ENCODE measurements at regions not wholly inside any gene's neighbourhood (a gene's known extent, or its start where the extent isn't known, plus 50 kb on each side); places are given as distances from the start of the nearest gene placed in this dataset.

DNA sequence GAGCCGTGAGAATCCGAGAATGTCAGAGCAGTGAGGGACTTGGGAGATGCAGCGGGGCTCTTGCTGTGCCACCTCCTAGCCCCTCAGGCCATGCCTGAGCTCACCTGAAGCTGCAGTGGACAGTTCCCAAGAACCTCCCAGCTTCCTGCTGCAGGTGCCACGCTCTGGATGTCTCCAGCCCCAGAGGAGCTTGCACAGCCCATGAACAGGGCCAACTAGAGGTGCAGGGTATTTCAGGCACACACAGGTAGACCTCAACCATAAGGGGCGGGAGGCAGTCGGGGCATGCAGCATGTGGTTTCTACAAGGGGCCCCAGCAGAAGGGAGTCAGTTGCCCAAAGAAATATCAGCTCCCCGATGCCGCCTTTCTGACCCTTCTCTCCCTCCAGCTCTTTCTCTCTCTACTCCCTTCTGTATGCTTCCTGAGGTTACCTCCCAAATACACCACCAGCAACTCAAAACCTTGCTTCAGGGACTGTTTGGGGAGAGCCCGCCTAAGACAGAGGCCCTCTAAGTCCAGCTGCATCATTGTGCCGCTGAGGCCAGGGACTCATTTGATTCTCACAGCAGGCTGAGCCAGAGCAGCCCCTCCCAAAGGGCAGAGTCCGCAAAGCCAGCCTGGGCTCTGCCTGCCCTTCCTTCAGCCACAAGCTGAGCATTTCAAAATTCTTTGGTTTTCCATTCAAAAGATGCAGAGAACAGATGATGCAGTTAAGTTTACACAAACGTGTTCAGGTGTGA lies 209.8 kb downstream of the MATN1 start:
- DNase-seq (ENCODE audit: low read depth in 1 of 2, low spot score in 1 of 2) = no peak
- no peak for ATAC-seq
- WGBS (ENCODE audit: missing lambda C conversion rate) = 85% methylated on average over 8 of the region's 12 CpGs
- ChIA-PET CTCF (no interaction called here), POLR2A (no interaction called here)
- Histone ChIP-seq H3K4me2 (no peak overlapping the region), H3K9me3 (no peaks in the 10 kb centered on the region), H3K4me3 (no peak overlapping the region), H3K4me1 (peaks cover 13% of the 10 kb centered on the region), H3K27ac (no peak overlapping the region)
- TF ChIP-seq EHF (CRISPR knock-in tag; IDR thresholded peaks at IDR 0.05) (no peak), EP300 (IDR thresholded peaks at IDR 0.05) (no peak), MYC (IDR thresholded peaks at IDR 0.05; ENCODE audit: borderline replicate concordance, low read length) (no peak), HOXA7 (CRISPR knock-in tag; IDR thresholded peaks at IDR 0.05) (no peak), BHLHE40 (IDR thresholded peaks at IDR 0.05; ENCODE audit: low read depth, low read length) (no peak), TP53 (CRISPR knock-in tag; IDR thresholded peaks at IDR 0.05) (no peak), CBX2 (IDR thresholded peaks at IDR 0.05; ENCODE audit: borderline replicate concordance, low read depth) (no peak), KDM5A (IDR thresholded peaks at IDR 0.05) (no peak), ZSCAN20 (CRISPR knock-in tag; IDR thresholded peaks at IDR 0.05) (no peak), PHF8 (IDR thresholded peaks at IDR 0.05; ENCODE audit: borderline replicate concordance, low read depth) (no peak)
- TF ChIP-seq, protein P1, sequence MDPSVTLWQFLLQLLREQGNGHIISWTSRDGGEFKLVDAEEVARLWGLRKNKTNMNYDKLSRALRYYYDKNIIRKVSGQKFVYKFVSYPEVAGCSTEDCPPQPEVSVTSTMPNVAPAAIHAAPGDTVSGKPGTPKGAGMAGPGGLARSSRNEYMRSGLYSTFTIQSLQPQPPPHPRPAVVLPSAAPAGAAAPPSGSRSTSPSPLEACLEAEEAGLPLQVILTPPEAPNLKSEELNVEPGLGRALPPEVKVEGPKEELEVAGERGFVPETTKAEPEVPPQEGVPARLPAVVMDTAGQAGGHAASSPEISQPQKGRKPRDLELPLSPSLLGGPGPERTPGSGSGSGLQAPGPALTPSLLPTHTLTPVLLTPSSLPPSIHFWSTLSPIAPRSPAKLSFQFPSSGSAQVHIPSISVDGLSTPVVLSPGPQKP (IDR thresholded peaks at IDR 0.05; ENCODE audit: low read depth, low read length) = no peak
- FAIRE-seq = no peak

- 79% methylated on average over 7 of the region's 9 CpGs for WGBS (ENCODE audit: missing lambda C conversion rate)
- ATAC-seq (no peak), FAIRE-seq (no peak), DNase-seq (ENCODE audit: low read depth in 1 of 2, low spot score in 1 of 2) (no peak)
- Histone ChIP-seq H3K9me3 (no peaks in the 10 kb centered on the region), H3K4me1 (peaks cover 13% of the 10 kb centered on the region), H3K4me3 (no peak overlapping the region), H3K27ac (peak overlapping the region; percentile 35 to 73; a peak in 5 of 6 replicates), H3K4me2 (no peak overlapping the region)
- POLR2A ChIA-PET = no interaction called here
- TF ChIP-seq RARB (CRISPR knock-in tag; IDR thresholded peaks at IDR 0.05) (no peak), ZC3H11A (IDR thresholded peaks at IDR 0.05) (no peak), POLR2A (IDR thresholded peaks at IDR 0.05; ENCODE audit: low read length) (no peak), RCOR1 (IDR thresholded peaks at IDR 0.05; ENCODE audit: low read depth, low read length) (no peak), EHF (CRISPR knock-in tag; IDR thresholded peaks at IDR 0.05) (no peak), POLR2AphosphoS2 (conservative IDR thresholded peaks at IDR 0.05; ENCODE audit: low read length) (no peak), HEYL (CRISPR knock-in tag; IDR thresholded peaks at IDR 0.05) (no peak), CEBPB (IDR thresholded peaks at IDR 0.05) (no peak), JUN (IDR thresholded peaks at IDR 0.05) (no peak), ZNF302 (CRISPR knock-in tag; IDR thresholded peaks at IDR 0.05) (no peak), HOXB5 (CRISPR knock-in tag; IDR thresholded peaks at IDR 0.05) (no peak), ZSCAN20 (CRISPR knock-in tag; IDR thresholded peaks at IDR 0.05) (no peak), CHD2 (IDR thresholded peaks at IDR 0.05; ENCODE audit: low read length, partially characterized antibody) (no peak), RAD21 (conservative IDR thresholded peaks at IDR 0.05 in 1 of 2, IDR thresholded peaks at IDR 0.05 in 1 of 2) (no peak), PHF8 (IDR thresholded peaks at IDR 0.05; ENCODE audit: borderline replicate concordance, low read depth) (no peak)
- TF ChIP-seq, protein P2, sequence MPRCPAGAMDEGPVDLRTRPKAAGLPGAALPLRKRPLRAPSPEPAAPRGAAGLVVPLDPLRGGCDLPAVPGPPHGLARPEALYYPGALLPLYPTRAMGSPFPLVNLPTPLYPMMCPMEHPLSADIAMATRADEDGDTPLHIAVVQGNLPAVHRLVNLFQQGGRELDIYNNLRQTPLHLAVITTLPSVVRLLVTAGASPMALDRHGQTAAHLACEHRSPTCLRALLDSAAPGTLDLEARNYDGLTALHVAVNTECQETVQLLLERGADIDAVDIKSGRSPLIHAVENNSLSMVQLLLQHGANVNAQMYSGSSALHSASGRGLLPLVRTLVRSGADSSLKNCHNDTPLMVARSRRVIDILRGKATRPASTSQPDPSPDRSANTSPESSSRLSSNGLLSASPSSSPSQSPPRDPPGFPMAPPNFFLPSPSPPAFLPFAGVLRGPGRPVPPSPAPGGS (IDR thresholded peaks at IDR 0.05) = no peak
- TF ChIP-seq, protein P3, sequence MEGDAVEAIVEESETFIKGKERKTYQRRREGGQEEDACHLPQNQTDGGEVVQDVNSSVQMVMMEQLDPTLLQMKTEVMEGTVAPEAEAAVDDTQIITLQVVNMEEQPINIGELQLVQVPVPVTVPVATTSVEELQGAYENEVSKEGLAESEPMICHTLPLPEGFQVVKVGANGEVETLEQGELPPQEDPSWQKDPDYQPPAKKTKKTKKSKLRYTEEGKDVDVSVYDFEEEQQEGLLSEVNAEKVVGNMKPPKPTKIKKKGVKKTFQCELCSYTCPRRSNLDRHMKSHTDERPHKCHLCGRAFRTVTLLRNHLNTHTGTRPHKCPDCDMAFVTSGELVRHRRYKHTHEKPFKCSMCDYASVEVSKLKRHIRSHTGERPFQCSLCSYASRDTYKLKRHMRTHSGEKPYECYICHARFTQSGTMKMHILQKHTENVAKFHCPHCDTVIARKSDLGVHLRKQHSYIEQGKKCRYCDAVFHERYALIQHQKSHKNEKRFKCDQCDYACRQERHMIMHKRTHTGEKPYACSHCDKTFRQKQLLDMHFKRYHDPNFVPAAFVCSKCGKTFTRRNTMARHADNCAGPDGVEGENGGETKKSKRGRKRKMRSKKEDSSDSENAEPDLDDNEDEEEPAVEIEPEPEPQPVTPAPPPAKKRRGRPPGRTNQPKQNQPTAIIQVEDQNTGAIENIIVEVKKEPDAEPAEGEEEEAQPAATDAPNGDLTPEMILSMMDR (IDR thresholded peaks at IDR 0.05) = no peak
- TF ChIP-seq, protein P1 (IDR thresholded peaks at IDR 0.05; ENCODE audit: low read depth, low read length) = no peak
- CTCF ChIA-PET = no interaction called here
Observed at GRCh38 chr1:30512914-30513265, 210.5 kb downstream of the MATN1 start.
